Activated naive CD8-positive, alpha-beta T cell (primary cell): ENCODE measurements at regions not wholly inside any gene's neighbourhood (a gene's known extent, or its start where the extent isn't known, plus 50 kb on each side); places are given as distances from the start of the nearest gene placed in this dataset.

ENCODE experiments used
- H3K27ac Mint-ChIP-seq: one replicate; pipeline ENCODE4 v1.8.0; 2021; ENCODE audit warnings: mixed read lengths
- H3K27me3 Mint-ChIP-seq: one replicate; pipeline ENCODE4 v1.8.0; 2021; ENCODE audit warnings: mixed read lengths
- H3K36me3 Mint-ChIP-seq: one replicate; pipeline ENCODE4 v1.8.0; 2021; ENCODE audit warnings: mixed read lengths
- H3K4me1 Mint-ChIP-seq: one replicate; pipeline ENCODE4 v1.8.0; 2021; ENCODE audit warnings: low read depth, mixed read lengths
- H3K4me3 Mint-ChIP-seq: one replicate; pipeline ENCODE4 v1.8.0; 2021; ENCODE audit warnings: mild to moderate bottlenecking, mixed read lengths
- H3K9me3 Mint-ChIP-seq: one replicate; pipeline ENCODE4 v1.8.0; 2021; ENCODE audit warnings: low read depth, mixed read lengths

DNA sequence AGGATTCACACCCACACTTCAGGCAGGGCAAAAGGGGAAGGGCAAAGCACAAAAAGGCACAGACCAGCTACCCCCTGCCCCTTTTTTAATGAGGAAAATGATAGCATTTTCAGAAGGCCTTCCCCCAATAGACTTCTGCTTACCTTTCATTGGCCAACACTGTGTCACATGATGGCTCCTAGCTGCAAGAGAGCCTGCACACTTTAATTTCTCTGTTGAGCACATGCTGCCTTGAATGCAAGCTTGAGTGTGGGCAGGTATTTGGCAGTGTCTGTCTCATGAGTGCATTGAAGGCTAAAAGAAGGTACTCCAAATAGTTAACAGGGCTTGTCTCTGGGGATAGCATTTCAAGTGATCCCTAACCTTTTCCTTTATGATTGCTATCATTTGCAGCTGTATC is 175.4 kb upstream of the NFE2L3 start:
- Mint-ChIP-seq H3K9me3 (no peaks in the 10 kb centered on the region), H3K36me3 (no peaks in the 10 kb centered on the region), H3K27me3 (peaks cover 2% of the 10 kb centered on the region), H3K4me1 (no peaks in the 10 kb centered on the region), H3K27ac (no peak overlapping the region), H3K4me3 (no peak overlapping the region)

DNA sequence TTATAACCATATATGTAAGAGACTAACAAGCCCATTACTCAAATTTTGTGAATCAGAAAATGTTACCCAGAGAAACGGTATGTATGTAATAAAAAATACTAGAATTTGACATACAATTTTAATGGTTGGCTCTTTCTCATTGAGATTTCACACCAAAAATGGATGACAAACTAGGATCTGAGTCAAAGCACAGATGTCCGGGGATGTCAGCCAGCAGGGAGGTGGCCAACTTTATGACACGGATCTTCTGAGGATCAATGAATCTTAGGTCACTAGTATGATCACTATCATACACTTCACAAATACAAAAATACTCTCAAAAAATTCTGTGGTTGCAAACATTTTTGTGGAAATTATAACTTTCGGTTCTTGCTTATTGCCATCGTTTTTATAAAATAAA is 173.5 kb upstream of the NFE2L3 start:
- Mint-ChIP-seq H3K4me1 (no peaks in the 10 kb centered on the region), H3K27me3 (peaks cover 2% of the 10 kb centered on the region), H3K27ac (no peak overlapping the region), H3K4me3 (no peak overlapping the region), H3K36me3 (no peaks in the 10 kb centered on the region), H3K9me3 (peaks cover 3% of the 10 kb centered on the region)

DNA sequence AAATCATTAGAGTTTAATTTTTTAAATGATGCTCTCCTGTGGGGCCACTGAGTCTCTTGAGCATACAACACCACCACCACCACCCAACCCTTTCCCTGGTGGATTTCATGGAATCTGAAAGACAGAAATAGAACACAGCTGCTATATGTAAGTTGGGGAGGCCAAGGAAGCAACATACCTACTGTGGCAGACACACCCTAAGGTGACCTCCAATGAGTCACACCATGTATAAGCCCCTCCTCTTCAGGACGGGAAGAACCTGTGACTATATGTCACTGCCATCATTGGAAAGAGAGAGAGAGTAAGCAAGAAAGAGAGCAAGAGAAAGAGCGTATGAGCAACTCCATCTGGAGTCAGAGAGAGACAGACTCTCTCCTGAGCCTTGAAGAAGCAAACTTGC is 172.4 kb upstream of the NFE2L3 start:
- H3K4me1 Mint-ChIP-seq: no peaks in the 10 kb centered on the region

DNA sequence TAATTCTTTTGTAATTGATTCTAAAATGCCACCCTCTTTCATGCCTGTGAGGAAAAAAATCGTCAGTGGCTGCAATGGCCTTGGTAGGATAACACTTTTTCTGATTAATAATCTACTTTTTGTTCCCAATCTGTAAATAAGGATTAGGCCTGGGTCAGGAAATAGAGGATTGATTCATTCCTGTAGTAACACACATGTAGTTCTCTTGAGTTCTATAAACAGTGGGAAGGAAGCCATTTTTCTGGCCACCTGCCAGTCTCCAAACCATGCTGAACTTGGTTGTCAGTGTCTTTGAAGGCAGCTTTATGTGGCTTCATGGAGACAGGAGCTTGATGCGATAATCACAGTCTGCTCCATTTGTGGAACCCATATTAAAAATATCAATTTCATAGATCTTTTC is 169.3 kb upstream of the NFE2L3 start:
- H3K9me3 Mint-ChIP-seq: peaks cover 3% of the 10 kb centered on the region
- no peaks in the 10 kb centered on the region for H3K4me1 Mint-ChIP-seq
- H3K4me3 Mint-ChIP-seq: no peak overlapping the region
- H3K36me3 Mint-ChIP-seq: no peaks in the 10 kb centered on the region
- no peak overlapping the region for H3K27ac Mint-ChIP-seq
- H3K27me3 Mint-ChIP-seq: peaks cover 11% of the 10 kb centered on the region

More for the DNA sequence above, 172.4 kb upstream of the NFE2L3 start:
- Mint-ChIP-seq H3K9me3 (peaks cover 3% of the 10 kb centered on the region), H3K27me3 (peaks cover 2% of the 10 kb centered on the region), H3K27ac (no peak overlapping the region), H3K36me3 (no peaks in the 10 kb centered on the region), H3K4me3 (no peak overlapping the region)

DNA sequence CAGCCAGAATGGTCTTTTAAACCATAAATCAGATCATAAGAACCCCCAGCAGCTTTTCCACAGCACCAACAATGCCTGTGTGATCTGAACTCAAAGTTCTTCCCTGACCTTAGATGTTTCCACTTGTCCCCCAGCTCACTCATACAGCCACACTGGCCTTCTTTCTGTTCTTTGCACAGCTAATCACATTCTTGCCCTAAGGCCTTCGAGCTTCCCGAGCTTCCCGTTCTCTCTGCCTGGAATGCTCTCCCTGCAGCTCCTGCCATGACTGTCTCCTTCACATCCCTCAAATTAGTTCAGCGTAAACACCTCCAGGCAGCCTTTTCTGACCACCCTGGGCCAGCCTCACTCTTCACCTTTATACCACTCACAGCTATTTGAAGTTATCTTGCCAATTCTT is 166.8 kb upstream of the NFE2L3 start:
- H3K9me3 Mint-ChIP-seq: peaks cover 3% of the 10 kb centered on the region
- H3K4me3 Mint-ChIP-seq: no peak overlapping the region
- no peak overlapping the region for H3K27ac Mint-ChIP-seq
- H3K27me3 Mint-ChIP-seq: peaks cover 13% of the 10 kb centered on the region
- no peaks in the 10 kb centered on the region for H3K4me1 Mint-ChIP-seq
- H3K36me3 Mint-ChIP-seq: no peaks in the 10 kb centered on the region

DNA sequence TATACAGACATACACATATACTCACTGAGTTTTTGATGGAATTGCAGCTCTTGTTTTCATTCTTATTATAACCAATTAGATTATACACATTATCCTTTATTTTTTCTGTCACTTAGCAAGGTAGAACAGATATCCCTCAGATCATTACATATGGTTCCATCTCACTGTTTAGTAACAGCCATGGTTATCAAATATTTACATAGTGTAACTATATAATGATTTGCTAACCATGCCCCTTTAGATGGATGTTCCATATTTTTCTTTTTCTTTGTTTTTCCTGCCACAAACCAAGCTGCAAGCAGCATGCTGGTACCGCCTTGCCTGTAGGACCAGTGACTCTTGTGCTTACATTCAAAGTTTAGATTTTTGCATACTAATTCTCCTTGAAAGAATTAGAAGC is 163.4 kb upstream of the NFE2L3 start:
- Mint-ChIP-seq H3K4me1 (no peaks in the 10 kb centered on the region), H3K4me3 (no peak overlapping the region), H3K27me3 (peaks cover 14% of the 10 kb centered on the region), H3K9me3 (no peaks in the 10 kb centered on the region), H3K27ac (no peak overlapping the region), H3K36me3 (no peaks in the 10 kb centered on the region)

DNA sequence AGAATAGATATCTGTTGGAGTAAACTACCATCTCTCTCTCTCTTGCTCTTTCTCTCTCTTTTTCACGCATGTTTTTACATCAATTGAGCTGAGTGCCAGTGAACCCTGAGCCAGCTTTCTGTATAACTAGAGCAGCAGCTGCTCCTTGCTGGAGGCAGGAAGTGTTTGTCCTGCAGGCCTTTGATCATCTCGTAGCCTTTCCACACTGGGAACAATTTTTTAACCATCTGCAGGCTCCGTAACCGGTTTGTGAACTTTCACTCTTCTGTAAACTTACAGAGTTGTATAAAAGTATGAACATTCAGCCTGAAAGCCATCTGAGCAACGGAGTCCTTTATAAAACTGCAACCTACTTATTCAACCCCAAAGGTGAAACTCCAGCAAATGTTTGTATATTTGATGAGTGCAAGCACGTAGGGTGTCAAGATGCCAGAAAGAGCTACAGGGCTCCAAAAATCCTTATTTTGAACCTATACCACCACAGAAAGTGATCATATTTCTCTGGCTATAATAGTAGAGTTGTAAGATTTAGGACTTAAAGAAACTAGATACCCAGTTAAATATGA is 162.8 kb upstream of the NFE2L3 start:
- peaks cover 15% of the 10 kb centered on the region for H3K27me3 Mint-ChIP-seq
- H3K9me3 Mint-ChIP-seq: no peaks in the 10 kb centered on the region
- no peak overlapping the region for H3K27ac Mint-ChIP-seq
- H3K4me3 Mint-ChIP-seq: no peak overlapping the region
- H3K4me1 Mint-ChIP-seq: no peaks in the 10 kb centered on the region
- no peaks in the 10 kb centered on the region for H3K36me3 Mint-ChIP-seq

DNA sequence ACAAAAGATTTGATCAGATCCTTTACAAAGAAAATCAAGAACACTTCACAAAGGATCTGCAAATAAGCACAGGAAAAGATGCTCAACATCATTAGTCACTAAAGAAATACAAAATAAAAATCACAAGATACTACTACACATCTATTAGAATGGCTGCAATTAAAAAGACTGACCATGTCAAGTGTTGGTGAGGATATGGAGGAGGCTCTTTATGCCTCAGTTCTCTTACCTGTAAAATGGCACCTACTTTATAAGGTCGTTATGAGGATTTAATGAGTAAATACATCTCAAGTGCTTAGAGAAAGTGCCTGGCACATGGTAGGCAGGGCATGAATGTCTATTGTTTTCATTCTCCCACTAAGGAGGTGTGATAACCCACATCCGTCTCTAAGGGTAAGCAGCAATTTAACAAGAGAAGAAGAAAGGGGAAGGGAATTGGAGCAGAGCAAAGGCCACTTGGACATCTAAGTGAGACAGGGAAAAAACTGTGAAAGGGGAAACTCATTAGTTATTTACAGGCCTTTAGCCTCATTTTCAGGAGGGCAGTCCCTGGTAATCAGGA is 157.5 kb upstream of the NFE2L3 start:
- H3K9me3 Mint-ChIP-seq: no peaks in the 10 kb centered on the region
- no peaks in the 10 kb centered on the region for H3K4me1 Mint-ChIP-seq
- H3K36me3 Mint-ChIP-seq: no peaks in the 10 kb centered on the region
- no peak overlapping the region for H3K27ac Mint-ChIP-seq
- H3K27me3 Mint-ChIP-seq: peaks cover 6% of the 10 kb centered on the region
- H3K4me3 Mint-ChIP-seq: no peak overlapping the region

DNA sequence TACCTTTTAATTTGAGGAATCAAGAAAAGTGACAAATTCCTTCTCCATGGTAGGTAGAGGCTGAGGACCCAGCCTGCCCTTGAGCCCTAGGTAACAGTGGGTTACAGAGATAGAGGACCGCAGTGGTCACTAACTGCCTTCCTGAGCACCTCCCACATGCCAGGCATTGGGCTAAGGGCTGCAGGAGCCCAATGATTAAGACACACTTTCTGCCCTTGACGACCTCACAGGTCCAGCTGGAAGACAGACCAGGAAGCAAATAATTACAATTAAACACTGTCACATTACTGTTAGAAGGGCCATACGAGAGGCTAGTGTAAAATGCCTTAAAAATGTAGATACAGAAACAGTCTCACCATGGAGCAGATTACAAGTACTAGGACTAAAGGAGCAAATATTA is 156.8 kb upstream of the NFE2L3 start:
- Mint-ChIP-seq H3K9me3 (no peaks in the 10 kb centered on the region), H3K27ac (no peak overlapping the region), H3K27me3 (peaks cover 6% of the 10 kb centered on the region), H3K36me3 (no peaks in the 10 kb centered on the region), H3K4me1 (no peaks in the 10 kb centered on the region), H3K4me3 (no peak overlapping the region)

DNA sequence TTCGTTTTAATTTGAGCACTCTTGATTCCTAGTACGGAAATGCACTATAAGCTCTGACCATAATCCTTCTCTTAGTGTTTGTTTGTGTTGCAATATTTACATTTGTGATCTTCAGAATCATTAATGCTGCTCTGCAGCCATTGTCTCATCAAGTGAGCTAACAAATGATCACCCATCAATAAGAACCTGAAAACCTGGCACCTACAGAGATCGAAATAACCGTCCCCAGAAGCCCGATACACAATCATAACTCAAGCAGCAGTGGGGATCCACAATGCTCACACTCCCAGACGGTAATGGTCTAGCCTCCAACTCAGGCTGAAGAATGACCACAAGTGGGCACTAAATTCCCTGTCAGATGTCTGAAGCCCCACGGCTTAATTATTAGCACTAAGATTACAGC is 156.0 kb upstream of the NFE2L3 start:
- Mint-ChIP-seq H3K27me3 (peaks cover 6% of the 10 kb centered on the region), H3K27ac (no peak overlapping the region), H3K4me3 (no peak overlapping the region), H3K36me3 (no peaks in the 10 kb centered on the region), H3K9me3 (no peaks in the 10 kb centered on the region), H3K4me1 (no peaks in the 10 kb centered on the region)

DNA sequence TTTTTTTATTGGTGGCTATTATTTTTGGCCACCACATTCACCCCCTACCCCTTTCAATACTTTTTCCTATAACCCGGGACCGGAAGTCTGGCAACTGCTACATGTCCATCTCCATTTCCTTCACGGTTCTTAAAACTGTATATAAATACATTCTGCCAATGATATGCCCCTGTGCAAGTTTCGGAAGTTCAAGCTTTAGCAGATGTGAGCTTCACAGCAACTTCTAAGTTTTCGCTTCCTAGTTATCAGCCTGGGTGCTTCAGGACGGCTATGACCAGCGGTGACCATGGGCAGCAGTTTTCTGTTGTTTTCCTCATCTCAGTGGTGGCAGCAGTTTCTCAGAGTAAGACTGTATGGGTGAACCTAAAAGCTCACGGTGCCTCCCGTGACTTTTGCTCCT is 153.5 kb upstream of the NFE2L3 start:
- Mint-ChIP-seq H3K4me1 (no peaks in the 10 kb centered on the region), H3K27me3 (peaks cover 5% of the 10 kb centered on the region), H3K27ac (no peak overlapping the region), H3K9me3 (no peaks in the 10 kb centered on the region), H3K4me3 (no peak overlapping the region), H3K36me3 (no peaks in the 10 kb centered on the region)

DNA sequence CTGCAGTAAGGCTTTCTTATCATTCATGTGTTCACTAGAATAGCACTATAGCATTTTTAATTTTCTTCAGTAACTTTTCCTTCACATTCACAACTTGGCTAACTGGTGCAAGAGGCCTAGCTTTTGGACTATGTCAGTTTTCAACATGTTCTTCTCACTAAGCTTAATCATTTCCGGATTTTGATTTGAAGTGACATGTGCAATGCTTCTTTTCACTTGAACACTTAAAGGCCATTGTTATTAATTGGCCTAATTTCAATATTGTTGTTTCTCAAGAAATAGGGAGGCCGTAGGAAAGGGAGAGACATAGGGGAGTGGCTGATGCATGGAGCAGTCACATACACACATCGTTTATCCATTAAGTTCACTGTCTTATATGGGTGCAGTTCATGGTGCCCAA is 151.2 kb upstream of the NFE2L3 start:
- no peaks in the 10 kb centered on the region for H3K4me1 Mint-ChIP-seq
- H3K27ac Mint-ChIP-seq: no peak overlapping the region
- no peaks in the 10 kb centered on the region for H3K36me3 Mint-ChIP-seq
- no peaks in the 10 kb centered on the region for H3K9me3 Mint-ChIP-seq
- peaks cover 5% of the 10 kb centered on the region for H3K27me3 Mint-ChIP-seq
- H3K4me3 Mint-ChIP-seq: no peak overlapping the region

DNA sequence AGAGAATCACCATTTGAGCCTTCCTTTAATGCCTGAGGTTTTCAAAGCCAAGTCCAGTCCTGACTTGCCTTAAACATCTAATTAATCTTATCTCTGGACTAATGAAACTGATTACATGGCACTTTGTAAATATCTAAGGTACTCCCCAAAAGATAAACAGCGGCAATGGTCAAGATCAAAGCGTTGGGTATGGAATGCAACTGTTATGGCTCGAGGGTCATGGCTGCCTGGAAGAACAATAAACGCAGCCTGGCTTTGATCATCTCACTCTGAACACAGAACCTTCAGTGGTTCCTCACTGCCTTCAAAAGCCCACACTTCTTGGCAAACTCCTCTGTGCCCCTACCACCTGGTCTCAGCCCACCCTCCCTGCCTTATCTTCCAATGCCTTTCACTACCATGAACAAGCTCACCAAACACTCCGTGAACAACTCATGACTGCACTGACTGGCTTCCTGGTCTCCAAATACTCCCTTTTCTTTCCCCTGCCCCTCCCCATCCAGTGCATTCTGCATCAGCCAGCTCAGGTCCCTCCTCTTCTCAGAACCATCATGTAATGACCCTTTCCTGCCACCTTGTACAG is 150.2 kb upstream of the NFE2L3 start:
- Mint-ChIP-seq H3K36me3 (no peaks in the 10 kb centered on the region), H3K4me1 (no peaks in the 10 kb centered on the region), H3K27ac (no peak overlapping the region), H3K4me3 (no peak overlapping the region), H3K9me3 (no peaks in the 10 kb centered on the region), H3K27me3 (peaks cover 5% of the 10 kb centered on the region)

DNA sequence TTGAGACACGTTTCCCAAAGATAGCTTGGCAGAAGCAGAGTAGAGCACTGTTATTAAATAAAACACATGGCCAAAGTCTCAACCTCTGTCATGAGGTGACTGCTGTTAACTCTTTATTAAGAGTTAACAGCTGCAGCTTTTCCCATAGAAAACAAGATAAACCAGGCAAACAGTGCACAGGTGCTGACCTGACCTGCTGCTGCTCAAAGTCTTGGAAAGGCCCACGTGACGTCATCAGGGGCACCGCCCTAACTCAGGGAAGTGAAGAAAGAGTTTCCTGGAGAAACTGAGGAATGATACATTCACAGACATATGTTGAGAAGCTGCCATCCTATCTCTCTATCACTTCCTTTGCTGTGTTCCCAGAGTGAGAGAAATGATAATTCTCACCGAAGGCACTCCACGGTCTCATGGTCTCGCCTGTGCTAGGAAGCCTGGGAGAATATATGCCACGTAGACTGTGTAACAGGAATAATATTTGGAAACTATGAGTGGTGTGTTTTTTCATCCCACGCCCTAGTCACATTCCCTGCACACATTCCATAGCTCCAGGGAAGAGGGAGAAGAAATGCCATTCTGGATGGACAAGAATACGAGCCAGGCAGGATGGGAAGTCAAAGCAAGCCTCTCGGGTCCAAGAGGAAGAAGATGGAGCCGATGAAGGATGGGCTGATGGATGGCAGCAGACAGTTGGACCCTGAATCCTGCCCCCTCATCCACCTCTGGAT is 146.2 kb upstream of the NFE2L3 start:
- no peaks in the 10 kb centered on the region for H3K4me1 Mint-ChIP-seq
- H3K27ac Mint-ChIP-seq: no peak overlapping the region
- no peaks in the 10 kb centered on the region for H3K9me3 Mint-ChIP-seq
- H3K27me3 Mint-ChIP-seq: peaks cover 8% of the 10 kb centered on the region
- no peaks in the 10 kb centered on the region for H3K36me3 Mint-ChIP-seq
- H3K4me3 Mint-ChIP-seq: no peak overlapping the region

DNA sequence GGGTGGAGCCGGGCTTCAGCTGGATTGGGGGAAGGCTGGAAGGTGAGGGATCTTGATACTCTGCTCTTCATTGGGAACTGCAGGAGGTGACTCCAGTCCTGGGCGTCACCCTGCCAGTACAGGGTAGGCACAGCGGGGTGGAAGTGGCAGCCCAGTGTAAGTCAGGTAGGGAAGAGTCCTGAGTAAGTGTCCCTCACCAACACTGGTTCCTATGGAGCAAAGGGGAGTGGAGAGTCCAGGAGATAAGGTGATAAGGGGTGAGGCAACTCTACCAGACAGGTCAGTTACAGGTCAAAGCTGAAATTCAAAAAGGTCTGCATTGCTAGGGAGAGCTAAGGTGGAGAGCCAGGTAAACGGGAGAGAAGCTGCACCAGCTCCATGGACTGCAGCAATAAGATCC is 145.6 kb upstream of the NFE2L3 start:
- Mint-ChIP-seq H3K9me3 (no peaks in the 10 kb centered on the region), H3K27ac (no peak overlapping the region), H3K27me3 (peaks cover 8% of the 10 kb centered on the region), H3K36me3 (no peaks in the 10 kb centered on the region), H3K4me3 (no peak overlapping the region), H3K4me1 (no peaks in the 10 kb centered on the region)
